C4-2B (cell line): ENCODE measurements at regions not wholly inside any gene's neighbourhood (a gene's known extent, or its start where the extent isn't known, plus 50 kb on each side); places are given as distances from the start of the nearest gene placed in this dataset.

Experiments used
- ZFX ChIP-seq: fragments of 450-650 bp; IDR thresholded peaks from 2 replicates; pipeline ENCODE4 v1.6.1; 2017
- TF ChIP-seq, protein P1 (sequence below): fragments of 450-650 bp; conservative IDR thresholded peaks from 2 replicates; pipeline ENCODE4 v1.5.1; 2017; ENCODE audit warnings: mild to moderate bottlenecking

GRCh38 chr5:63262185-63262981, 683.8 kb downstream of the LRRC70 start:
- TF ChIP-seq, protein P1, sequence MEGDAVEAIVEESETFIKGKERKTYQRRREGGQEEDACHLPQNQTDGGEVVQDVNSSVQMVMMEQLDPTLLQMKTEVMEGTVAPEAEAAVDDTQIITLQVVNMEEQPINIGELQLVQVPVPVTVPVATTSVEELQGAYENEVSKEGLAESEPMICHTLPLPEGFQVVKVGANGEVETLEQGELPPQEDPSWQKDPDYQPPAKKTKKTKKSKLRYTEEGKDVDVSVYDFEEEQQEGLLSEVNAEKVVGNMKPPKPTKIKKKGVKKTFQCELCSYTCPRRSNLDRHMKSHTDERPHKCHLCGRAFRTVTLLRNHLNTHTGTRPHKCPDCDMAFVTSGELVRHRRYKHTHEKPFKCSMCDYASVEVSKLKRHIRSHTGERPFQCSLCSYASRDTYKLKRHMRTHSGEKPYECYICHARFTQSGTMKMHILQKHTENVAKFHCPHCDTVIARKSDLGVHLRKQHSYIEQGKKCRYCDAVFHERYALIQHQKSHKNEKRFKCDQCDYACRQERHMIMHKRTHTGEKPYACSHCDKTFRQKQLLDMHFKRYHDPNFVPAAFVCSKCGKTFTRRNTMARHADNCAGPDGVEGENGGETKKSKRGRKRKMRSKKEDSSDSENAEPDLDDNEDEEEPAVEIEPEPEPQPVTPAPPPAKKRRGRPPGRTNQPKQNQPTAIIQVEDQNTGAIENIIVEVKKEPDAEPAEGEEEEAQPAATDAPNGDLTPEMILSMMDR: no peak
- no peak for TF ChIP-seq ZFX
